Thymus (tissue), 11 donors: ENCODE measurements at regions not wholly inside any gene's neighbourhood (a gene's known extent, or its start where the extent isn't known, plus 50 kb on each side); places are given as distances from the start of the nearest gene placed in this dataset.

Source experiments
- DNase-seq, 9 donors: peaks; one replicate each; pipeline ENCODE4 v3.0.0-alpha.2; 2013; ENCODE audit warnings: low spot score in 9 of 9, low read depth in 6 of 9, missing footprints in 1 of 9
- H3K27ac ChIP-seq, 2 donors: one replicate each; pipeline ENCODE4 v1.5.1; 2013; ENCODE audit warnings: control low read depth in 1 of 2, low read depth in 1 of 2, low read length in 1 of 2, mild to moderate bottlenecking in 1 of 2, moderate library complexity in 1 of 2
- H3K27me3 ChIP-seq, 2 donors: one replicate each; pipeline ENCODE4 v1.5.1; 2013; ENCODE audit warnings: low read length in 1 of 2; ENCODE audit not compliant: control insufficient read depth in 2 of 2, insufficient read depth in 1 of 2
- H3K36me3 ChIP-seq, 2 donors: one replicate each; pipeline ENCODE4 v1.5.1; 2013; ENCODE audit warnings: low read length in 1 of 2, mild to moderate bottlenecking in 1 of 2, moderate library complexity in 1 of 2; ENCODE audit not compliant: control insufficient read depth in 2 of 2, insufficient read depth in 2 of 2
- H3K4me1 ChIP-seq, 2 donors: one replicate each; pipeline ENCODE4 v1.5.1; 2013; ENCODE audit warnings: low read length in 2 of 2; ENCODE audit not compliant: control insufficient read depth in 2 of 2, insufficient read depth in 2 of 2
- H3K4me3 ChIP-seq, 2 donors: one replicate each; pipeline ENCODE4 v1.5.1; 2013; ENCODE audit warnings: low read length in 2 of 2, control low read depth in 1 of 2, mild to moderate bottlenecking in 1 of 2
- H3K9me3 ChIP-seq, 2 donors: one replicate each; pipeline ENCODE4 v1.5.1; 2013; ENCODE audit warnings: low read length in 1 of 2, mild to moderate bottlenecking in 1 of 2; ENCODE audit not compliant: control insufficient read depth in 2 of 2, insufficient read depth in 1 of 2
- WGBS: extraction: QIAGEN DNeasy Blood & Tissue Kit; methylation state at CpG from one replicate; pipeline ENCODE4 v1.1.7; 2013; 5-methylcytosine and 5-hydroxymethylcytosine counted together
- donor health status: healthy.

DNA sequence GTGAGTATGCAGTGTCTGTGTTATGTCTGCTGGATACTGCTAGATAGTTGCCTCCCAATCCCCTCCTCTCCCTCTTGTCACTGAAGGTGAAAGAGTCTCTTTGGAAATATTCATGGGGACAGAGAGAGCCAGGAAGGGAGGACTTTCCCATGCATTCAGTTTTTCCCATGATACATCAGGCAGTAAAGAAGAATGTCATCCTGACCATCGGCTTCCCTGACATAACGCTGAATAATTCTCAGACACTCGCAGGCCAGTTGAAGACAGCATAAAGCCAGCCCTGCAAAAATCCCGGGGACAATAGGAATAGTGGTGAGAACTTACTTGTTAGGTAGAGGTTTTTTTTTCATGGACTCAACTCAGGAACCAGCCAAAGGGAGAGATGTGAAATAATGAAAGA lies 58.1 kb downstream of the KLF4 start:
- H3K27me3 ChIP-seq: no peaks in the 10 kb centered on the region
- no peak overlapping the region for H3K4me3 ChIP-seq
- 96% methylated on average over 4 of the region's 4 CpGs for WGBS
- no peaks in the 10 kb centered on the region for H3K9me3 ChIP-seq
- no peak overlapping the region for H3K27ac ChIP-seq
- DNase-seq: no peak
- H3K4me1 ChIP-seq: no peaks in the 10 kb centered on the region
- H3K36me3 ChIP-seq: no peaks in the 10 kb centered on the region

DNA sequence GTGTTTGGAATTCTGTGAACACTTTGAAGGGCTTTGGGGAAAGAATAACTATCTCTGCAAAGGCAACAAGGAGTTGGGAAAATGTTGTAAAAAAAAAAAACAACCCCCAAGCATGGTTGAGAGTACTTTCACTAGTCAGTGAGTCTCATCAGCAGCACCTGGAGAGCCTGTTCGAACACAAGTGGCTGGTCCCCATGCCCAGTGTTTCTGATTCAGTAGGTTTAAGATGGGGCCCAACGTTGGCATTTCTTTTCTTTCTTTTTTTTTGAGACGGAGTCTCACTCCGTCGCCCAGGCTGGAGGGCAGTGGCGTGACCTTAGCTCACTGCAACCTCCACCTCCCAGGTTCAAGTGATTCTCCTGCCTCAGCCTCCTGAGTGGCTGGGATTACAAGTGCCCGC lies 59.5 kb downstream of the KLF4 start:
- Histone ChIP-seq H3K9me3 (no peaks in the 10 kb centered on the region), H3K4me1 (peaks cover 1 to 2% of the 10 kb centered on the region in 2 donors), H3K27me3 (peaks cover 0 to 2% of the 10 kb centered on the region in 2 donors), H3K36me3 (no peaks in the 10 kb centered on the region), H3K4me3 (no peak overlapping the region), H3K27ac (no peak overlapping the region)
- DNase-seq: no peak
- WGBS: 97% methylated on average over 7 of the region's 7 CpGs

DNA sequence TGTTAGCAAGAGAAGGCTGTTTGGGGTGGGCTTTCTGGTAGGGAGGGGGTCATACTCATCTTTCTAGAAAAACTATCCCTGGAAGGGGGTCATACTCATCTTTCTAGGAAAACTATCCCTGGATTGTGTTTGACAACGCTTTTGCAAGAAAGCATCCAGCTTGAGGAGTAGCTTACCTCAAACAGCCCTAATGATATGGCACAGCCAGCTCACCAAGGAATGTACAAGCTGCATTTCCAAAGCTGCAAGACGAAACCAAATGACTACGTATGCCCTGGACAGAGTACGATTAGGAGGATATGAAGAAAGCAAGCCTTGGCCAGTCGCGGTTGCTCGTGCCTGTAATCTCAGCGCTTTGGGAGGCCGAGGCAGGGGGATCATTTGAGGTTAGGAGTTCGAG lies 63.4 kb downstream of the KLF4 start:
- no peaks in the 10 kb centered on the region for H3K36me3 ChIP-seq
- peaks cover 2 to 5% of the 10 kb centered on the region in 2 donors for H3K4me1 ChIP-seq
- no peak for DNase-seq
- no peak overlapping the region for H3K27ac ChIP-seq
- H3K4me3 ChIP-seq: no peak overlapping the region
- 95% methylated on average over 10 of the region's 10 CpGs for WGBS
- no peaks in the 10 kb centered on the region for H3K9me3 ChIP-seq
- peaks cover 0 to 6% of the 10 kb centered on the region in 2 donors for H3K27me3 ChIP-seq

DNA sequence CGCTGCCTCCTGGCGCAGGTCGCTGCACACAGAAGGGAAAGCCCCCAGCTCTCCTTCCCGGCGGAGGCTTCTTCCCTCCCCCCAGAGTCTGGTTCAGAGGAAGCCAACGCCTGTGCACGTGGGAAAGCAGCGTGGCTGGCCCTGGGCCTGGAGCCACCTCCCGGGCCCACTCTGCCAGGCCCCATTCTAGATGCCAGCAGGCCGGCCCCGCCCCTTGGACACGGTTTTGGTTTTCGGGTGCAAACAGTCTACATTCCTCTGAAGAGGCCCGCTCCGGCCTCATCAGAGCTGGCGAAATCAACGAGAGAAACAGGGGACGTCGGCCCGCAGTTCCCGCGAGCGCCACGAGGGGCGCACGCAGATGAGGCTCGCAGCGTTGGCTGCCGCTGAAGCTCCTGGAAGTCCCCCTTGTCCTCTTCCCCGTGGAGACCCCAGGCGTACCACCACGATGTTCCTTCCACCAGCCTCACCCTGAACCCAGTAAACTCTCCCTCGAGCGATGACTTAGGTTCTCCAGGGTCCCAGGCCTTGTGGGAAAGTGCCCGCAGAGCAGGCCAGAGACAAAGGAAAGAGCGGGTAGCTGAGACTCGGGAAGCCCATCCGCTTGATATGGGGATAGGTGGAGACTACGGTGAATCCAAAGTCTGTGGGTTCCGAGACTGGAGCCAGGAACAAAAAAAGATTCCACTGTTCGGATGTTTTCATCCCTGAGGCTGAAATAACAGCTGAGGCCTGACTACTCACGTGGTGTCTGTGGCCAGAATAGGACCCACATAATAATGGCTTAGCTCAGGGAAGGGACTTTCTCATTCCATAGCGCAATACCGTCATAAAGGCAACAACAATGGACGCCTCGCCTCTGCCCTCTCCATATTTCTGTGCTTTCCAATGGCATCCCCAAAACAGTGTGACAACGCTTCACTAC lies 64.2 kb downstream of the KLF4 start:
- Histone ChIP-seq H3K36me3 (no peaks in the 10 kb centered on the region), H3K4me3 (peak overlapping the region in 1 of 2 donors; percentile 8), H3K4me1 (peaks cover 2 to 5% of the 10 kb centered on the region in 2 donors), H3K9me3 (no peaks in the 10 kb centered on the region), H3K27me3 (peaks cover 0 to 6% of the 10 kb centered on the region in 2 donors), H3K27ac (peak overlapping the region in 1 of 2 donors; percentile 5)
- WGBS: 35% methylated on average over 47 of the region's 47 CpGs
- peak; percentile 13 to 72 (median 42) for DNase-seq

DNA sequence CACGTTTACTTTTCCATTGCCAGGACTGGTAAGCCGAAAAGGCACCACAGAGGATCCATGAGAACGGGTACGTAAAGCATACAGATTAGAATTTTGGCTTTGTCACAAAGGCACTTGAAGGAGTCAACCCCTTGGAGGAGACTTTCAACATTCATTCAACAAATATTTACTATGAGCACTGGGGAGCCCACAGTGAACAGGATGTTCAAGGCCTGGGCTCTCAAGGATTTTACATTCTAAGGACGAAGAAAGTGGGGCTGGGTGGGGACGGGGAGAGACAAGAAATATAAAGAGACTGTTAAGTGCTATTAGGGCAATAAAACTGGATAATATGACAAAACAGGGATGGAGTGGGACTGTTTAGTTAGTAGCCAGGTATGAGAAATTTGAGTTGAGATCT lies 66.0 kb downstream of the KLF4 start:
- 98% methylated on average over 6 of the region's 6 CpGs for WGBS
- peaks cover 2 to 5% of the 10 kb centered on the region in 2 donors for H3K4me1 ChIP-seq
- H3K9me3 ChIP-seq: no peaks in the 10 kb centered on the region
- H3K27me3 ChIP-seq: peaks cover 0 to 6% of the 10 kb centered on the region in 2 donors
- H3K27ac ChIP-seq: no peak overlapping the region
- no peaks in the 10 kb centered on the region for H3K36me3 ChIP-seq
- H3K4me3 ChIP-seq: no peak overlapping the region
- no peak for DNase-seq

DNA sequence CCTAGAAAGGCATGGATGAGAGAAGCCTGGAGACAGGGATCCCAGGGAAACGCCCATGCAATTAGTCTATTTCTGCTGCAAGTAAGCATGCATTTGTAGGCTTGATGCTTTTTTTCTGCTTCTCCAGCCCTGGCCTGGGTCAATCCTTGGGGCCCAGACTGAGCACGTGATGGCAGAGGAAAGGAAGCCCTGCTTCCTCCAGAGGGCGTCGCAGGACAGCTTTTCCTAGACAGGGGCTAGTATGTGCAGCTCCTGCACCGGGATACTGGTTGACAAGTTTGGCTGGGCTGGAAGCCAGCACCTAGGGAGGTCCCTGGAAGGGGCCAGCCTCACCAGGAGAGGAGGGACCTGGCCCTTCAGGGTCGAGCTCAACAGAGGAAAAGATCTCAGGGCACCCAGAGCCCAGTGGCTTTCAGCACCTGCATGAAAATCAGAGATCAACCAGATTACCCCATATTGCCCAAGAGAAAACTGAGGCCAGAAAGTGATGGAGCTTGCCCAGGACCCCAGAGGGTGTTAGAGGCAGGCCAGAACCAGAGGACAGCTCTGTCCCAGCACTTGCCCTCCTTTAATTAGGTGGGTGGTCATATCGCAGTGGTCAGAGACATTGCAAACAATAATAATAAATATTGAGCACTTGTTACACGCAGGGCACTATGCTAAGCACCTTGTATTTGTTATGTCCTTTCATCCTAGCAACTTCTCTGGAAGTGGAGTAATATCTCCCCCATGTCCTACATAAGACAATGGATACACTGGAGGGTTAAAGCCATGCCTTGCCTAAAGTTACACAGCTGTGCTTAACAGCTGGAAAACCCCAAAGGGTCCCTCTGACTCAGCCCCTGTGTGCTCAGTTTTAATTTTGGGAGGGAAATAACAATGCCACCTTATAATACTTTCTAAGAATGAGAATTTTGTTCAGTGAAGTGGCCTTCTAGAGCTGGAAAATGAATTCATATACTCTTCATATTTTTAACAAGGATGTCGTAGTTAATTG lies 67.1 kb downstream of the KLF4 start:
- no peaks in the 10 kb centered on the region for H3K9me3 ChIP-seq
- H3K27ac ChIP-seq: no peak overlapping the region
- H3K4me1 ChIP-seq: peaks cover 2 to 5% of the 10 kb centered on the region in 2 donors
- H3K27me3 ChIP-seq: peaks cover 0 to 6% of the 10 kb centered on the region in 2 donors
- 44% methylated on average over 9 of the region's 9 CpGs for WGBS
- no peak overlapping the region for H3K4me3 ChIP-seq
- H3K36me3 ChIP-seq: no peaks in the 10 kb centered on the region
- DNase-seq: peak in 5 of 9 donors; percentile 2 to 53 (median 19)

DNA sequence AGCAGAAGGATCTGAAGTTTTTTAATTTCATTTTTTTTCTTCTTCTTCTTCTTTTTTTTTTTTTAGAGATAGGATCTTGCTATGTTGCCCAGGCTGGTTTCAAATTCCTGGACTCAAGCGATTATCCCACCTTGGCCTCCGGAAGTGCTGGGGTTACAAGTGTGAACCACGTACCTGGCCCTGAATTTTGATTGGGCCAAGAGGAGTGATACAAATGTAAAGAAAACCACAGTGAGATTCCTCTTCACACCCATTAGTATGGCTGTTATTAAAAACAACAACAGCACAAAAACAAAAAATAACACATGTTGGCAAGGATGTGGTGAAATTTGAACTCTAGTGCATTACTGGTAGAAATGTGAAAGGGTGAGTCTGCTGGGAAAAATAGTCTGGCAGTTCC lies 79.1 kb downstream of the KLF4 start:
- Histone ChIP-seq H3K27ac (no peak overlapping the region), H3K27me3 (no peaks in the 10 kb centered on the region), H3K4me1 (no peaks in the 10 kb centered on the region), H3K9me3 (no peaks in the 10 kb centered on the region), H3K4me3 (no peak overlapping the region), H3K36me3 (no peaks in the 10 kb centered on the region)
- no peak for DNase-seq
- 95% methylated on average over 3 of the region's 3 CpGs for WGBS

DNA sequence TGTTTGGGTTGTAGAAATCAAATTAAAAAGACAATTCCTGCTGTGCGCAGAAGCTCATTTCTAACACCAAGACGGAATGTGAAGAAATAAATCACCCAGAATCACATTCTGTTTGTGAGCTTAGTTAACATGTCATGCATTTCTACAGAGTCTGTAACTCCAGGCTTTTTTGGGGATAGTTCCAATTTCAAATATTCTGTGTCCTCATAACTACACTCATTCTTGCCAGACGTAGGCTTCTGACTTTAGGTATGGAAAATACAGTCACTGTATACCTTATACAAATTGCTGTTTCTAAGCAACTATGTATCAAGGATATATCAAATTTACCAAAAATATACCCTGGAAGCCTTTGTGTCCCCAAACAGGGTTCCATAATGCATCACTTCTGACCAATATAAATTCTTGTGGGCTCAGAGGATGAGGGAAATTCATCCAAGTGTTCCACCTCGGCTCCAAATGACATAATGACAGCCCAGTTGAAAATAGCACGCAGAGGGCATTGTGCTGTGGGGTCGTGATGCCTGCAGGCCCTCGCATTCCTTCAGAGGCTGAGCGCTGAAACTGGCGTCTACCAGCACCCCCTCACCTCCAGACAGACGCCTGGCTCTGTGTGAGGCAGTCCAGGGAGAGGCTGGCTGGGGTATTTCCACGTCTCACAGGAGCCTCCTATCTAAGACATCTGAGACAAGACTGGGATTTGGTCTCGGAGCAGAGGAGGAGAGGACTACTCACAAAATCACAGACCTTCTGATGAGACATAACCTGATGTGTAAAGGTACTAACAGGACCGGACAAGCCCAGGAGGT lies 79.8 kb downstream of the KLF4 start:
- Histone ChIP-seq H3K4me1 (no peaks in the 10 kb centered on the region), H3K4me3 (no peak overlapping the region), H3K36me3 (no peaks in the 10 kb centered on the region), H3K9me3 (no peaks in the 10 kb centered on the region), H3K27me3 (no peaks in the 10 kb centered on the region), H3K27ac (peak overlapping the region in 1 of 2 donors; percentile 35)
- WGBS: 91% methylated on average over 13 of the region's 13 CpGs
- no peak for DNase-seq
